Left lobe of liver (tissue), 2 donors: ENCODE measurements at regions not wholly inside any gene's neighbourhood (a gene's known extent, or its start where the extent isn't known, plus 50 kb on each side); places are given as distances from the start of the nearest gene placed in this dataset.

Experiments
- ATAC-seq: fragments of 200-7000 bp; cut with Tn5 transposase; one replicate; pipeline ENCODE4 v1.9.1; 2020; ENCODE audit warnings: mild to moderate bottlenecking, moderate library complexity
- DNase-seq: peaks from one replicate; pipeline ENCODE4 v3.0.0-alpha.2; 2020; ENCODE audit warnings: low spot score
- donor health status: DM: no; HTN: no; CAD: no; lungs with moderate emphysema.
- donor health status: DM: no; HTN: yes; CAD: no.

GRCh38 chr10:61840403-61840802, 61.1 kb upstream of the ARID5B start:
- DNase-seq (no peak), ATAC-seq (no peak)

- no peak for ATAC-seq
- no peak for DNase-seq
Measured at GRCh38 chr10:61841338-61841875, 60.1 kb upstream of the ARID5B start.

GRCh38 chr10:61842755-61843497, 58.6 kb upstream of the ARID5B start:
- DNase-seq (no peak), ATAC-seq (no peak)

GRCh38 chr10:61844116-61844822, 57.2 kb upstream of the ARID5B start:
- no peak for DNase-seq
- no peak for ATAC-seq

GRCh38 chr10:61845196-61845949, 56.1 kb upstream of the ARID5B start:
- ATAC-seq: no peak

GRCh38 chr10:61845950-61846268, 55.6 kb upstream of the ARID5B start:
- DNase-seq: no peak
- no peak for ATAC-seq

More at GRCh38 chr10:61845196-61845949, 56.1 kb upstream of the ARID5B start:
- DNase-seq: no peak

- no peak for ATAC-seq
- DNase-seq: no peak
Measured at GRCh38 chr10:61846370-61847031, 55.0 kb upstream of the ARID5B start.

GRCh38 chr10:61847087-61847486, 54.4 kb upstream of the ARID5B start:
- no peak for ATAC-seq
- DNase-seq: no peak

- DNase-seq (no peak), ATAC-seq (no peak)
Measured at GRCh38 chr10:61847640-61848039, 53.9 kb upstream of the ARID5B start.

- ATAC-seq (no peak), DNase-seq (no peak)
Measured at GRCh38 chr10:61850376-61850775, 51.1 kb upstream of the ARID5B start.
